Endothelial cell of umbilical vein (primary cell): ENCODE measurements at regions not wholly inside any gene's neighbourhood (a gene's known extent, or its start where the extent isn't known, plus 50 kb on each side); places are given as distances from the start of the nearest gene placed in this dataset.

Experiments
- BruUV-seq: library from RNA; stranded (reverse); fragments of 400-500 nt; replicated peaks from 2 replicates; lab custom pipeline; 2021; lab: Mats Ljungman, UMichigan
- CTCF ChIA-PET: fragments of 300-600, 350-600 bp; sonication (Branson Sonifier 250); formaldehyde crosslinking; loops from one replicate; lab custom pipeline; 2021; ENCODE audit warnings: antibody characterized with exemption, inconsistent platforms; lab: Charles Lee
- POLR2A ChIA-PET: fragments of 300-600, 350-600 bp; sonication (Branson Sonifier 250); formaldehyde crosslinking; loops from one replicate; lab custom pipeline; 2021; ENCODE audit warnings: antibody characterized with exemption, inconsistent platforms; lab: Charles Lee
- DNase-seq: peaks from one replicate; pipeline ENCODE4 v3.0.0-alpha.2; 2011; ENCODE audit warnings: low read depth, low spot score
- FAIRE-seq: peaks from 2 replicates; lab custom pipeline; 2011; peaks lifted over from hg19 to GRCh38; lab: Jason Lieb, UNC
- H2AFZ ChIP-seq: 2 replicates; pipeline ENCODE4 v1.6.0; 2012; ENCODE audit warnings: low read depth, low read length, control low read depth, inconsistent platforms
- H3K27ac ChIP-seq: 2 replicates; pipeline ENCODE4 v1.5.1; 2011; ENCODE audit warnings: low read depth, mild to moderate bottlenecking, control low read depth, low read length, moderate library complexity; ENCODE audit not compliant: insufficient read depth
- H3K27me3 ChIP-seq, 2 experiments: 2 replicates each; pipeline versions ENCODE4 v1.6.0 to v1.6.1; 2011; ENCODE audit warnings: low read length in 2 of 2, mixed read lengths in 1 of 2; ENCODE audit not compliant: control insufficient read depth in 2 of 2, insufficient read depth in 2 of 2
- H3K36me3 ChIP-seq, 2 experiments: 2 replicates in 1 of 2; 3 replicates in 1 of 2; pipeline ENCODE4 v1.5.1; 2011; ENCODE audit warnings: low read length in 2 of 2, mild to moderate bottlenecking in 1 of 2, moderate library complexity in 1 of 2; ENCODE audit not compliant: control insufficient read depth in 2 of 2, insufficient read depth in 2 of 2; ENCODE audit errors: extremely low read depth in 1 of 2
- H3K4me1 ChIP-seq: 3 replicates; pipeline ENCODE4 v1.5.1; 2011; ENCODE audit warnings: mild to moderate bottlenecking, low read length; ENCODE audit not compliant: control insufficient read depth, insufficient read depth; ENCODE audit errors: extremely low read depth
- H3K4me2 ChIP-seq: 2 replicates; pipeline ENCODE4 v1.6.1; 2011; ENCODE audit warnings: low read length, control low read depth, mixed read lengths; ENCODE audit not compliant: insufficient read depth
- H3K4me3 ChIP-seq, 3 experiments: fragments of 200-600 bp in 1 of 3; sonication (generic), shearing (Covaris generic) in 1 of 3; replicated peaks in 1 of 3; 2 replicates each; pipeline ENCODE4 v1.5.1; 2011 to 2016; ENCODE audit warnings: control low read depth in 3 of 3, low read length in 3 of 3, mild to moderate bottlenecking in 2 of 3, inconsistent platforms in 1 of 3, low read depth in 1 of 3, moderate library complexity in 1 of 3; ENCODE audit not compliant: insufficient read depth in 1 of 3
- H3K79me2 ChIP-seq: 2 replicates; pipeline ENCODE4 v1.6.0; 2012; ENCODE audit warnings: low read length, inconsistent platforms; ENCODE audit not compliant: control insufficient read depth, insufficient read depth
- H3K9ac ChIP-seq: replicated peaks from 2 replicates; pipeline ENCODE3; 2011; ENCODE audit warnings: low read length, control low read depth; ENCODE audit not compliant: insufficient read depth; ENCODE audit errors: extremely low read depth
- H3K9me1 ChIP-seq: replicated peaks from 3 replicates; pipeline ENCODE4 v1.6.0; 2011; ENCODE audit warnings: mild to moderate bottlenecking, low read length; ENCODE audit not compliant: control insufficient read depth, insufficient read depth; ENCODE audit errors: extremely low read depth
- H3K9me3 ChIP-seq: replicated peaks from 2 replicates; pipeline ENCODE4 v1.5.1; 2012; ENCODE audit warnings: low read length, inconsistent platforms; ENCODE audit not compliant: control insufficient read depth, insufficient read depth
- H4K20me1 ChIP-seq: replicated peaks from 2 replicates; pipeline ENCODE3; 2011; ENCODE audit warnings: mild to moderate bottlenecking, low read length; ENCODE audit not compliant: control insufficient read depth, insufficient read depth; ENCODE audit errors: extremely low read depth
- EZH2 ChIP-seq: IDR thresholded peaks from 2 replicates; pipeline ENCODE4 v1.6.1; 2012; ENCODE audit warnings: borderline replicate concordance, low read depth, mild to moderate bottlenecking, moderate library complexity, low read length, inconsistent platforms; ENCODE audit not compliant: severe bottlenecking
- FOS ChIP-seq: IDR thresholded peaks from 2 replicates; pipeline ENCODE4 v1.6.1; 2011; ENCODE audit warnings: mild to moderate bottlenecking, low read length, moderate library complexity, borderline replicate concordance; ENCODE audit not compliant: insufficient read depth
- POLR2AphosphoS5 ChIP-seq: IDR thresholded peaks from 2 replicates; pipeline ENCODE4 v1.6.1; 2012; ENCODE audit warnings: low read depth, mild to moderate bottlenecking, control low read depth, low read length, moderate library complexity; ENCODE audit not compliant: insufficient read depth
- dilution Hi-C: fragments of 300-500 bp; cut with MboI; formaldehyde crosslinking; loops from one replicate; pipeline ENCODE4 v1.15.0; 2019; ENCODE audit warnings: low sequenced_read_pairs; ENCODE audit not compliant: extremely low pct_ligation_motif_present
- intact Hi-C: fragments of 100-400 bp; cut with micrococcal nuclease; formaldehyde crosslinking; loops from one replicate; pipeline ENCODE4 v1.10.0; 2022
- TF ChIP-seq, protein P1 (sequence below), 2 donors: IDR thresholded peaks; 1 replicate in 1 of 2; 2 replicates in 1 of 2; pipeline ENCODE4 v1.5.1; 2011; ENCODE audit warnings: low read length in 2 of 2, mild to moderate bottlenecking in 2 of 2, moderate library complexity in 2 of 2, control low read depth in 1 of 2, inconsistent platforms in 1 of 2, low read depth in 1 of 2; ENCODE audit not compliant: insufficient read depth in 1 of 2; ENCODE audit errors: extremely low read depth in 1 of 2

GRCh38 chr15:89401631-89402517 lies 67.2 kb upstream of the POLG start:
- no peak overlapping the region for H3K4me3 ChIP-seq
- TF ChIP-seq FOS (peak; percentile 38), POLR2AphosphoS5 (no peak), EZH2 (no peak)
- TF ChIP-seq, protein P1, sequence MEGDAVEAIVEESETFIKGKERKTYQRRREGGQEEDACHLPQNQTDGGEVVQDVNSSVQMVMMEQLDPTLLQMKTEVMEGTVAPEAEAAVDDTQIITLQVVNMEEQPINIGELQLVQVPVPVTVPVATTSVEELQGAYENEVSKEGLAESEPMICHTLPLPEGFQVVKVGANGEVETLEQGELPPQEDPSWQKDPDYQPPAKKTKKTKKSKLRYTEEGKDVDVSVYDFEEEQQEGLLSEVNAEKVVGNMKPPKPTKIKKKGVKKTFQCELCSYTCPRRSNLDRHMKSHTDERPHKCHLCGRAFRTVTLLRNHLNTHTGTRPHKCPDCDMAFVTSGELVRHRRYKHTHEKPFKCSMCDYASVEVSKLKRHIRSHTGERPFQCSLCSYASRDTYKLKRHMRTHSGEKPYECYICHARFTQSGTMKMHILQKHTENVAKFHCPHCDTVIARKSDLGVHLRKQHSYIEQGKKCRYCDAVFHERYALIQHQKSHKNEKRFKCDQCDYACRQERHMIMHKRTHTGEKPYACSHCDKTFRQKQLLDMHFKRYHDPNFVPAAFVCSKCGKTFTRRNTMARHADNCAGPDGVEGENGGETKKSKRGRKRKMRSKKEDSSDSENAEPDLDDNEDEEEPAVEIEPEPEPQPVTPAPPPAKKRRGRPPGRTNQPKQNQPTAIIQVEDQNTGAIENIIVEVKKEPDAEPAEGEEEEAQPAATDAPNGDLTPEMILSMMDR (IDR thresholded peaks at IDR 0.05; ENCODE audit: extremely low read depth in 1 of 2, insufficient read depth in 1 of 2, low read depth in 1 of 2, low read length in 2 of 2), result no peak
- dilution Hi-C loops (no loop called here), intact Hi-C loops (no loop called here)
- peak overlapping the region; percentile 25 for H3K4me2 ChIP-seq
- H3K36me3 ChIP-seq, result no peaks in the 10 kb centered on the region
- FAIRE-seq (peak; percentile 52), DNase-seq (no peak)
- no peak overlapping the region for H3K27ac ChIP-seq
- CTCF ChIA-PET, result interaction anchor here (1.1 to 1.9 kb wide), 2 partner anchors 8 to 43 kb away, joined by 3 to 5 read pairs; no protein-coding TSS in a partner anchor
- no TSS peak for BruUV-seq
- POLR2A ChIA-PET, result no interaction called here
- H2AFZ ChIP-seq, result no peak overlapping the region
- H3K79me2 ChIP-seq, result no peaks in the 10 kb centered on the region
- no peak overlapping the region for H3K9ac ChIP-seq
- no peaks in the 10 kb centered on the region for H3K9me3 ChIP-seq
- peaks cover 88 to 98% of the 10 kb centered on the region in 2 experiments for H3K27me3 ChIP-seq
- H3K4me1 ChIP-seq, result no peaks in the 10 kb centered on the region
- no peaks in the 10 kb centered on the region for H4K20me1 ChIP-seq
- H3K9me1 ChIP-seq, result no peaks in the 10 kb centered on the region
